ENCODE measurements at regions not wholly inside any gene's neighbourhood (a gene's known extent, or its start where the extent isn't known, plus 50 kb on each side); places are given as distances from the start of the nearest gene placed in this dataset.
"Not testable (repeated sequence)": the region's sequence is repeated elsewhere in the genome, so short reads cannot be mapped to it uniquely, and the experiment has no call there.

DNA sequence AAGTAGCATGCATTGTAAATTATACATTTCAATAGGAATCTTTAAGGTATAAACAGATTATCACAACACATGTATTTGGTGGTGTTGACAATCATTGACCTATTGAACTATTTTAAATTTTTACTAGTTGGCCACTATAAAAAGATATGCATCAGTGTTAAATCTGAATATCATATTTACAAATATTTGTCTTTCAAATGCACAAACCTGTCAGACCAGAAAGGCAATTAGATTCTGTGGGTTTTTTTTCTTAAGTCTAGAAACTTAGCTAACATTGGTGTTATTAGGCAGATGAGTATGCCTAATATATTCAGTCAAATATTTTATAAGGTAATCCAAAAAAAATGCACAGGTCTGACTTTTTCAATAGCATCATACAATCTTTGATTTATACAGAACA is 241.4 kb upstream of the DGKB start:
- DNase-seq (ENCODE audit: low read depth, low spot score), result no peak

DNA sequence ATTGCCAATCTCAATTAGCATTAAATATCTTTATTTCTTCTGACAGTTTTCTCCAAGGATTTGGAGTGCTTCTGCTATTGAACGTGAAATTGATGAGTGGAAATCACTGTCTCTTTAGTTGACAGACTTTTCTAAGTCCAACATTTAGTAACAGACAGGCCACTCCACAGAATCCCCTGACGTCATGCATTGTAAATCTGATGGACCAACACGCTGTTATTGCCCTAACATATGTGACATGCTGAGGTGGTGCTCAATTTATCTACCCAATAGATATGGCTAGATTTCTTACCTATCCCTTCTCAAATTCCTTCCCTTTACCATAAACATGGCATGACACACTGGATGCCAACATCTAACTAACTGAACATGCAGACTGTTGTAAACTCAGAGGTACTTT is 240.6 kb upstream of the DGKB start:
- no peak for DNase-seq (ENCODE audit: low read depth, low spot score)

DNA sequence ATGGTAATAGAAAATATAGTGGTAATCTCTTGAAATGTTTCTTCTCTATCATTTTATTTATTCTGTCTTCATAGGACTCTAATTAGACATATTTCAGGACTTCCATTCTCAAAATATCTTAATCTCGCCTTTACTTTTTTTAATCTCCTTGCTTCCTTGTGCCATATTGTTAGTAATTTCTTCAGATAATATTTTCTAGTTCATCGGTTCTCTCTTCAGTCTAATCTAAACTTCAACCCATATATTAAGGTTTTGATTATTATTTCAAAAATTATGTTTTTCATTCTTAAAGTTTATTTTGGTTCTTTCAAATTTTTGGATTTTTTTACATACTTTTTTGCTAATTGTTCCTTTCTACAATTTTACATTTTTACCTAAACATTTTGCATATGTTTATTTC is 237.9 kb upstream of the DGKB start:
- no peak for DNase-seq (ENCODE audit: low read depth, low spot score)

DNA sequence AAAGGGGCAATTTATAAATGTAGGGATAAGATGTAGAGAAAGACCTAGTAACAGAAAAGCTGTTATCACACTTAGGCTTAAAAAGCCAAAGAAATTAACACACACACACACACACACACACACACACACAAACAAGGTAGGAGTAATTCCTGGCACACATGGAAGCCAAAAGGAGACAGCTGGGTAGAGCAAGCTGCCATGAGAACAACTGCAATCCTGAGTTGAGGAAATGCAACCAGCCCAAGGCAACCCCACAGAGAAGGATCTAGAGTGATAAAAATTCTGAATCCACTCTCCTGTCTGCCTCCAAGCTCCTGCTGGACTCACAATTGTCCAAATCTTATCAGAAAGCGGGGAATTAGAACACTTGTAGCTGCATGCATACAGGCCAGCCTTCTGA is 229.1 kb upstream of the DGKB start:
- DNase-seq (ENCODE audit: low read depth, low spot score), result no peak

DNA sequence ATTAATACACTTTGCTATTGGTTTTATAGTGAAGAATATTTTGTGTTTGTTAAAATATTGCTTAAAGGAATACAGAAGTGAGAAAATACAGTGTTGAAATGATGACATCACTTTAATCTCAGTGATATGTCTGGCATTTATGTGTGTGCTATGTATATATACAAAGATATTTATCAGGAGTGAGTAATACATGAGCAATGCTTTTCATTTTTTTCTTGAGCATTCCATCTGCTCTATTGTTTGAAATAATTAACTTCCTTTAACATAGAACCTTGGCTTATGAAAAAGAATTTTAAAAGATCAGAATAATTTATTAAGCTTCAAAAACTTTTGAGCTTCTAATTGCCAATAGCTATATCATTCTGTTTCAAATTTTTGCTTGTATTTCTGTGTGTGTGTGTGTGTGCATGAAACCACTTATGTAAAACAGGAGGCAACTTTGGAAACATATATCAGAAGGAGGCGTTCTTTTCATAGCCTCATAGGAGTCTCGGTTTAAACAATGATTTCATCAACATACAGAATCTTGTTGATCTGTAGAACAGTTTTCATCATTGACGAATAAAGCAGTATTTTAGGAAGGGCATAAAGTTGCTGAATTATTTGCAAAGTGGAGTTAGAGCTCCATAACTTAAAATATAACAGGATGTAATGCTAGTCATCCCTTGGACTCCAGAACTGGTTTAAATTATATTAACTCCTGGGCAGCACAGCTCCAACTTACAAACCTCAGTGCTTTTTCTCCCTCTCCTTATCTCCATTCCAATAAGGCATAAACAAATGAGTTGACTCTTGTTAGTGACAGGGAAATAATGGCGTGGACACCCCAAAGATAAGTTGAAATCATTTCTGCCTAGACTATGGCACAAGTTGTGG is 228.4 kb upstream of the DGKB start:
- DNase-seq (ENCODE audit: low read depth, low spot score), result no peak

DNA sequence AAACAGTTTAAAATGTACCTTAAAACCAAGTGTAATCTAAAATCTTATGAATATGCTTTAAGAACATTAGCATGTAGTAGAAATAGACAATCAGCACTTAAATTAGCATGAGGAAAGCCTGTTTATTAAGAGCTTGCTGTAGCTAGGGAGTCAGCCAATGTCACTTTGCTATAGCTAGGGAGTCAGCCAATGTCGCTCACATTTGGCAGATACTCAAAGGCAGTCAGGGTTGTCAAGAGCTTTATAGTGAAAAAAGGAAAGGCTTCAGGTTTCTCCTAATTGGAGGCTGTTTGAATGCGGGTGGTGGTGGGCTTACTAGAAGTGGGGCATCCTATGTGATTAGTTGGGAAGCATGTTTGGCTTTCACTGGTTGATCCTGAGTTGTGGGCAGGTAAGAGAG is 226.2 kb upstream of the DGKB start:
- DNase-seq (ENCODE audit: low read depth, low spot score), result no peak

DNA sequence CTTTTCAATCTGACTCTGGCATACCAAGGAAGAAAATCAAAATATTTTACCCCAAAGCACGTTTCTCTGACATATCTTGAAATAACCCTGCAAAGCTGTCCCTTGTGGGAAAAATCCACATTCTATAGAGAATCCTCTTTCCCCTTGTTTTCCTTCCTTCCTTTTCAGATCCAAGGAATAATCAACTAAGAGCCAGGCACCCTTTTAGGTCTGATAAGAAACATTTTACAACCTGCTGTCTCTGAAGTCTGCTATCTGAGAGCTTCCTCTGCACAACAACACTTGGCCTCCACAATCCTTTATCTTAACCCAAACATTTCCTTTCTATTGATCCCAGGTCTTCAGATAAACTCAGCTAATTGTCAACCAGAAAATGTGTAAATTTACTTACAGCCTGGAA is 224.1 kb upstream of the DGKB start:
- DNase-seq (ENCODE audit: low read depth, low spot score), result not testable (repeated sequence)

DNA sequence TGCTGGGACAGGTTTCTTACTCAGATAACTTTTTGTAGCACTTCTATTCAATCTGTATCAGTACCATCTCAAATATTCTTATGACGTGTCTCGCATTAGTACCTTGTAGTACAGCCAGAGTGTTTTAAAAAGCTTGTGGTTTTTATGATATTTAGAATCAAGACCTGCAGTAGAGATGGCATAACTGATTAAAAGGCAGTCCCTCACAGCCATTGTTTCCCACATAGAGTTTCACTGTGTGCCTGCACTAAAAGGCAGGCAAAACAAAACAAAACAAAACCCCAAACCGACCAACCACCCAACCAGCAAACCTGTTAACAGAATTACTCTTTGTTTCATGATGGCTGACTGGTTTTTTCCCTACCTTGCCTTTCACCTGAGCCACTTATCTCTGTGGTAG is 221.3 kb upstream of the DGKB start:
- no peak for DNase-seq (ENCODE audit: low read depth, low spot score)

DNA sequence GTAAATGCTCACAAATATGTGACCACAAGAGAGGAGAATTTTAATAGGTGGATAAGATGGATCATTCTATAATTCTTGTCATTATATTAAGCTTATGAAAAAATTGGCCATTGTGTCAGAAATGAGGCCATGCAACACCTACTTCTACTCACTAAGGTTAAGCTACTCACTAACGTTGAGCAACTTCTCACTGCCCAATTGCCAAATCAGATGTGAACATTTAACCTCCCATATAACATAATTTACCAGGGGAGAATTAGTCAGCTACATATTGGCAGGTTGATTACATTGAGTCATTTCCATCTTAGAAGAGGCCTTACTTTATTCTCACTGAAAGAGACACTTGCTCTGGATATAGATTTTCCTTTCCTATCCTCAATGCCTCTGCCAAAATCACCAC is 211.2 kb upstream of the DGKB start:
- no peak for DNase-seq (ENCODE audit: low read depth, low spot score)

DNA sequence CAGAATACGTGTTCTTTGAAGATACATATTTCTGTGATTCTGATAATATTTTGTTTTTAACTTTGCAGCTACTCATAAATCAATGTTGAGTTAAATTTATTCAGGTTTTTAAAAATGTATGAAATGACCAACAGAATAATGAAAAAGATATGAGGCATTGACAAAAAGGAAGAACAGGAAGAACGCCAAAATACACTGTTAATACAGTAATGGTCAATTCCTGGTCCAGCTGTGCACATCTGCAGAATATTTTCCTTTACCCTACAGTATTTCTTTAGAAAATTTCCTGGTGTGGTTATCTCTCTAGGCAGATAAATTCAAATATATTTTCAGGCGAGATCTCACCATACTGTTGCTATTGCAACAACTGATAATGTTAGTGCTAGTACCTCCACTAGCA is 203.2 kb upstream of the DGKB start:
- no peak for DNase-seq (ENCODE audit: low read depth, low spot score)

DNA sequence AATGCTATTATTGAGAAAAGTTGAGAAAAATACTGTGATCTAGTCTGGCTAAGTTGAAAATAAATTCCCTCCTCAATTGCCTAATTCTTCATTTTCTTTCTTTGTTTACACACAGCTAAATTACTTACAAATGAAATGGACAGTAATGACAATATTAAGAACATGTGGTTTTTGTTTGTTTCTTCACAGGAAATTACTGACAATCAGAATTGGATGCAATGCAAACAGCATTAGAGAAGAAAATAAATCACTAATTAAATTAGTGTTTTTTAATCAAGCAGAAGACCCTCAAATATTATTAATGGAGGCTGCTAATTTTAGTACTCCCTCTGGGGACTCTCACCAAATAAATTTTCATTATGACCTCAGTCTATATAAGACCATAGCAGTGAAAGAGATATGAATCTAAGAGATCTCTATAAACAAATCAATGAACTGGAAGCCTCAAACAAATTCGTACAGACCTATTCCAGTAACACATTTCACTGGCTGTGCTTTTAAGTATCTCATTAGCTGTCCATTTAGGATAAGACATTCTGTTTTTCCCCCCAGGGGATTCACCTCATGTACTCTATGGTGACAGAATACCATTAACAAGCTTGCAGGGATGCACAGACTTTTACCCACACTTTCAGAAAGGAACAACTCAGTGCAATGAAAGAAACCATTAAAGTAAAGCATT is 202.0 kb upstream of the DGKB start:
- no peak for DNase-seq (ENCODE audit: low read depth, low spot score)

DNA sequence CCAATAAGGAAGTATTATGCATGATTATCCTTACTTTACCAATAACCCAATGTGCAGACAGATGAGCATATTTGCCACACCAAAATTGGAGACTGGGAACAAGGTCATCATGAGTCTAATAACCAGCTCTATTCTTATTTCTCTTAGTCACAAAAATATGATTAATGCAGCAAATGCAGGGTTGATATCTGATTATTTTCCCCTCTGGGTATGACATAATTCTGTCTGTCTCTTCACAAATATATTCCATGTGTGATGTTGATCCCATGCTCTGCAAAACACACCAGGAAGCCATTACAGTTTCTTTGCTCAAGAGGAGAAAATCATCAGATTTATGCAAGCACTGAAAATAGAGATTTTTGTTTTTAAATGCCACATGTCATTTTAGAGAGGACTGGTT is 196.5 kb upstream of the DGKB start:
- DNase-seq (ENCODE audit: low read depth, low spot score), result no peak

DNA sequence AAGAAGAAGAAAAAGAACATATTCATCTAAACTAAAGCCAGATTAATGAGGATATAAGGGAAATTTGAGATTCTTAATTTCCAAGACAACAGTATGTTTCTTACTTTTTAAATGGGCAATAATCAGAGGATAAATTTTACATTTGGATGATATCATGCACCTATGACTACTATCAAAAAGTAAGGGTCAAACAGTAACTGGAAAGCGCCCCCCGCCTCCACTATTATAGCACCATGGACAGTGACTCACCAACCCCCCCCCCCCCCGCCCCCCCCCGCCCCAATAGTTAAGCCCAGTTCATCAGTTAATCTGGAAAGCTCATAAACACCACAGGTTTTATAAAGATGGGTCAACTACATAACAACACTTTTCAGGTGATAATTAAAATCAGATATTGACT is 194.3 kb upstream of the DGKB start:
- no peak for DNase-seq (ENCODE audit: low read depth, low spot score)

DNA sequence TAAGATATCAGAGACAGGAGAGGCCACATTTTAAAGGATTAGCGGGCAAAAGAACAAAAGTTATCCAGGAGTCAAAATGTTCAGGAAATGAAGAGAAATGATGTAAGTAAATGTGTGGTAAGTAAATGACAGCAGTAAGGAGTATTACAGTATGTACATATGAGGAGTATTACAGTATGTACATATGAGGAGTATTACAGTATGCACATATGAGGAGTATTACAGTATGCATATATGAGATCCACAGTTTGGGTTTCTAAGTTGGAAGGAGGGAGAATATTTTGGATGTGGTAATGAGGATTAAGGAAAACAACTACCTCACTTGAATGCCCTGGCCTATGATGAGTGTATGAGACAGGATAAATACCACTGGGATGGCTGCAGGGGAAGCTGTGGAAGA is 192.4 kb upstream of the DGKB start:
- no peak for DNase-seq (ENCODE audit: low read depth, low spot score)

DNA sequence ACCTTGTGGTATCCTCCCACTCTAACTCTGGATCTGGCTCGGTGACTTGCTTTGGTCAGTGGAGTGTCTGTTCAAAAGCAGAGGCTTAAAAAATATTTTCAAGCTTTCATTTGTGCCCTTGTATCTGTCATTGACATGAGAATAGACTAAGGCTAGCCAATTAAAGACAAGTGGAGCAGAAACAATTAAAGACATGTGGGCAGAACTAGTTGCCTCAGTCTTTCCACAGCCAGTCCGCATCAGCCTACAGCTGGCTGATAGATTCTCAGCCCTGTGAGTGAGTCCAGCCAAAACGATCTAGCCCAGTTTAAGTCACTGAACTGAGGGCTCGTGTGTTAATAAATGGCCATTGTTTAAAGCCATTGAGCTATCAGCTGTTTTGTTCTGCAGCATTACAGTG is 185.2 kb upstream of the DGKB start:
- no peak for DNase-seq (ENCODE audit: low read depth, low spot score)

DNA sequence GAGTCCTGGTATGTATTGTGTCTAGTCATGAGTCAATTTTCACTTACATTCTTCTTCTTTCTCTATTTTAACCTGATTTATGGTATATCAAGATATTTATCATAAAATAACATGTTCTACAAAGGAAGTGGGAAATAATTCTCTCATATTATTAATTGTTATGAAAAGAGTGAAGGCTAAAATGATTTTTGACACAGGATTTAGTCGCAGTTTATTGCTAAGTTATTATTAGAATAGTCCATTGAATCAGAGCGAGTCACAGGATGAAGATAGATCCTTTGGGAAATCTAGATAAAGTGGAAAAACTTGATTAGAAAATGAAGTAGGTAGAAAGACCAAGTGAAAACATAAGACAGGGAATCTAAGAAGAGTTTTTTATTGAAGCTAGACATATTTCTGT is 184.3 kb upstream of the DGKB start:
- no peak for DNase-seq (ENCODE audit: low read depth, low spot score)

DNA sequence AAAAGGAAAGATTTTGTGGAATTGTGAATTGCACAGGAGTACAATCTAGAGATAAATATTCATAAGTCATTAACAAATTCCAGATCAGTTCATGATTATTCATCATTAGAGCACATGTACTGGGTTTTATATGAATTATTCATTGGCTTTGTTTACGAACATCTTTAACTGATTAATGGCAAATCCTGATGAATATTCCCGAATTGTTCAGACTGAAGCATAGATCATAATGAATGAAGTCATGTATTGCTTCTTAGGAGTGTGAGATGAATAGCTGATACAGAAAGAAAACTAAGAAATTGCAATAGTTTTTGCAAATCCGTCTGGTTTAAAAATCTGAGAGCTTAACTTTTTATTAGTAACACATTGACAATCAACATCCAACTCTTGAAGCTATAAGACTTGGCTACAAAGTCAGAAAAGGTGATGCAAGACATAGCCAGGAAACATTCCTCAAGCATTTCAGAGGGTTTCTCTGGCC is 183.6 kb upstream of the DGKB start:
- no peak for DNase-seq (ENCODE audit: low read depth, low spot score)

DNA sequence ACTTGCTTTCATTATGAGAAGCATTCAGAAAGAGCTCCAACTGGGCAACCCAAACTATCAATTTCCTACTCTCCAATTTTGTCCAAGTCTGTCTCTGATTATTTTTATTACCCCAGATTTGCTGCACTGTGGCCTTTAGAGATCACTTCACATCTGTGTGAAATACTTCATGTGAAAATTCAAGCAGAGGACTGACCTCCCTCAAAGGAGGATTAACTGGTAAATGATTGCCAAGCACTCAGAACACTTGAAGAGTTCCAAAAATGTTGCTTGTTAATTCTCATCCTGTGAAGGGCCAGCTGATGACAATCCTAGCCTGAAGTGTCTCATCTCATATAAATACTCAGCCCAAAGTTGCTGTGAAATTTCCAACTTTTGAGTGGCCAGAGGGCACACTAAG is 182.8 kb upstream of the DGKB start:
- DNase-seq (ENCODE audit: low read depth, low spot score), result no peak

DNA sequence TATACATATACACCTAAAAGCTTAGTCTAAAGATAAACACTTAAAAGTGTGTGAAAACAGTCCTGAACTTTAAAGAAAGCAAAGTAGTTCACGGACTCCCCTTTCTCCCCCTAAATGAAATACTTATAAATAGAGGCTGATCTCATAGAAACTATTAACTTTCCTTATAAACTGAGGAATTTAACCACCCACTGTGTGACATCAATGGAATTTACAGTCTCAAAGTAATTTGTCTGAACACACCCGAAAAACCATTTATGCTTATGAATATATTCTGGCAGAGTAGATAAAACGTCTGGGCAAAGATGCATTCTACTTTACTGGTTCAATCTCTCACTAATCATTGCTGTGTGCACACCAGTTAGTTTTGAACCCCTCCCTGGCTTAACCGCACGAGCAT is 181.8 kb upstream of the DGKB start:
- DNase-seq (ENCODE audit: low read depth, low spot score), result no peak

DNA sequence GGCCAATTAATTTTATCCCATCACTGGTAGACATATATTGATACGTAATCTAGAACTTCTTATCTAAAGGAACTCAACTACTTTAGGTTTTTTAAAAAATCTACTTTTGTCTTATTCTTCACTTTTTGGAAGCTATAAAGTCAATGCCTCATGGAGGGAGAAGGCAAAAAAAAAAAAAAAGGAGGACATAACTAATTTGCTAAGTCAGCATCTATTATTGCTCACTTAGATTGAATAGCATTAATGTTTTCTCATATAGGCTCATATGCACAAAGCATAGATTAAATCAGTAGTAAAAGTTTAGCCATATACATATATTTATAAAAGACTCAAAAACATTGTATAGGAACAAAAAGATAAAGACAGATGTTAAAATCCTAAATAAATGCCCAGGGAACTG is 179.3 kb upstream of the DGKB start:
- DNase-seq (ENCODE audit: low read depth, low spot score), result no peak

DNA sequence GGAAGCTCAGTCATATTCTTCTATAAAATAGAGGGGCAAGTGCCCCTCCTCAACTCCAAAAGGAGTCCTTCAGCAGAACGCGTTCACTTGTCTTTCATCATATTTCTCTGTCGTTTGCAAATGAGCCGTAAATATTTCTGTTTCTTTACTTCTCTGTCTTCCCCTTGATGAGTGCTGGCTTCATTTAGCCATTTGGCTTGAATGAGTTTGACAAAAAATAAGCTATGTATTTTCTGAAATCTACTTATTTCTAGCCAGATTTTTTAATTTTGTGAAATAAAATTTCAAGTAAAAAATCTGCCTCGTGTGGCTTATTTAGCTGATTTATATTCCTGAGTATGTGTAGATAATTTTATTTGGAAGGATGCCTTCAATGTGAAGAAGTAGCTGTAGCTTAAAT is 170.8 kb upstream of the DGKB start:
- no peak for DNase-seq (ENCODE audit: low read depth, low spot score)

DNA sequence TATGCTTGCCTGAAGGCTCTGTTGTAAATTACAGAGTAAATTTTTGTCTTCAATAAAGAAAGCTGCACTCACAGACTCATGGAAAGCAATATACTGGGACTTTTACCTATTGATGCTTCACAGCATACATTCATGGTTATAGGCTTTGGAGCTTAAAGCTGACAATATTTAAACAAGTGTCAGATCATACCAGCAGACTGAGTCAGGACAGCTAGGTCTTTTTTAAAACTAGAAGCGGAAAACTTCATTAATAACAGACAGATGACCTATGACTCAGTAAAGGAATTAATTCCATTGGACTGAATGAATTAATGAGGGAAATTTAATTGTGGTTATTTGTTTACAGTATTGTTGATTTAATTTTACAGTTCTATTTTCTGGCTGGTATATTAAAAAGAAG is 165.8 kb upstream of the DGKB start:
- DNase-seq (ENCODE audit: low read depth, low spot score), result no peak

DNA sequence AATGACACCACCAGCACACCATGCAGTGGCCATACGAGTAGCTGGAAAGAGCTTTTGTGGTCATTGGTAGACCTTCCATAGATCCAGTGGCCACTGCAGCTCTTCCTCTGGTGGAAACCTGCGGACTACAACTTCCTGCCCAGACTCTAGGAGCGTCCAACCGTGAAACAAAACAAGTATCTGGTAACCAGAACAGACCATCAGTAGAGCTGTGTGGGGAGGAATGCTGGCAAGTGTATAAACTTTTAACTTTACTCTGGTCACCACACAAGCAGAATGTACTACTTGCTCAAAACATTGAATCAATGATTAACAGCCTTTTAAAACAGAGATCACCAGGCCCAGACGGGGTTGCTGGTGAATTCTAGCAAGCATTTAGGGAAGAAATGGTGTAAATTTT is 154.7 kb upstream of the DGKB start:
- no peak for DNase-seq (ENCODE audit: low read depth, low spot score)
